HUES6 (cell line): ENCODE measurements at regions not wholly inside any gene's neighbourhood (a gene's known extent, or its start where the extent isn't known, plus 50 kb on each side); places are given as distances from the start of the nearest gene placed in this dataset.

ENCODE experiments used
- H3K27ac ChIP-seq: 2 replicates; pipeline ENCODE4 v1.7.0; 2013; ENCODE audit warnings: low read depth, mild to moderate bottlenecking, low read length, inconsistent platforms
- H3K27me3 ChIP-seq: 2 replicates; pipeline ENCODE4 v1.6.1; 2013; ENCODE audit warnings: low read length; ENCODE audit not compliant: control insufficient read depth, insufficient read depth
- H3K36me3 ChIP-seq: 2 replicates; pipeline ENCODE4 v1.6.1; 2013; ENCODE audit warnings: low read length; ENCODE audit not compliant: control insufficient read depth, insufficient read depth
- H3K4me1 ChIP-seq: 2 replicates; pipeline ENCODE4 v1.6.1; 2013; ENCODE audit warnings: low read length; ENCODE audit not compliant: control insufficient read depth, insufficient read depth
- H3K4me3 ChIP-seq: 2 replicates; pipeline ENCODE4 v1.5.1; 2013; ENCODE audit warnings: low read depth, low read length
- H3K9ac ChIP-seq: one replicate; pipeline ENCODE4 v1.6.1; 2013; ENCODE audit warnings: mild to moderate bottlenecking, low read length
- H3K9me3 ChIP-seq: 2 replicates; pipeline ENCODE4 v1.6.1; 2013; ENCODE audit warnings: low read depth, low read length; ENCODE audit not compliant: control insufficient read depth, insufficient read depth

DNA sequence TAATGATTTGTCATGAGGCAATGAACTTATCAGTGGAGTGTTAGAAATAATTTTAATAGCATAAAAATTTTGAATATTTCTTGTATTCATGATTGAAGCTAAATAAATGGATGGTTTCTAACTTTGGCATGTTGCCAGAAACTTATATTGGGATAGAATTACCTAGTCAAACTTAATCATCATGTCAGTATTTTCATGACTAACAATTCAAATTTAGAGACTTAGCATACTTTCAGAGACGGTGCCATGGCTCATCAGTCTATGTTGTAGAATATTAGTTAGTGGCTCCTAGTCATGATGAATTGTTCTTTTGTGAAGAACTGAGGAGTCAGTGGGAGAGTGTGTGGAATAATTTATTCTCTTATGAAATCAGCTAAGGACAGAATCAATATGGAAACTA lies 599.6 kb upstream of the POT1 start:
- Histone ChIP-seq H3K9me3 (no peaks in the 10 kb centered on the region), H3K36me3 (no peaks in the 10 kb centered on the region), H3K9ac (no peak overlapping the region), H3K4me3 (no peak overlapping the region), H3K4me1 (no peaks in the 10 kb centered on the region), H3K27ac (no peak overlapping the region), H3K27me3 (no peaks in the 10 kb centered on the region)

GRCh38 chr7:125526958-125527357 lies 597.3 kb upstream of the POT1 start:
- Histone ChIP-seq H3K9ac (no peak overlapping the region), H3K27ac (no peak overlapping the region), H3K27me3 (no peaks in the 10 kb centered on the region), H3K36me3 (no peaks in the 10 kb centered on the region), H3K4me3 (no peak overlapping the region), H3K9me3 (no peaks in the 10 kb centered on the region), H3K4me1 (no peaks in the 10 kb centered on the region)

GRCh38 chr7:125526092-125526491 lies 596.5 kb upstream of the POT1 start:
- H3K27me3 ChIP-seq: no peaks in the 10 kb centered on the region
- no peak overlapping the region for H3K27ac ChIP-seq
- no peak overlapping the region for H3K9ac ChIP-seq
- H3K4me1 ChIP-seq: no peaks in the 10 kb centered on the region
- no peaks in the 10 kb centered on the region for H3K36me3 ChIP-seq
- H3K9me3 ChIP-seq: no peaks in the 10 kb centered on the region
- H3K4me3 ChIP-seq: no peak overlapping the region

DNA sequence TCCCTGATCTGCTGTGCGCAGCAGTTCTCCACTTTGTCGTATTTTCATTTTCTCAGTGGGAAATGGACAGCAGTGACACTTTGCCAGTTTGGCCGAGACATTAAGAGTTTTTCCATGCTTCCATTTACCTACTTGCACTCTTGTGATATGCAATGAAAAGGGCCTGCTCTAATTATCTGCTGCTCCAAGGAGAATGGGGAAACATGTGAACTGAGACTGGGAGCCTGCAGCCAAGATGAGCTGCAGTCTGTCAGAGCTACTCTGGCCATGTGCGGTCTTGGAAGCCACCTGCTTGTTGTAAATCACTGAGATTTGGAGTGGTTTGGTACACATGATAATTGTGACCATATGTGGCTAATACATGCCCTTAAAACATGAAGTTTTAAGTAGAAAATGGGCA lies 586.6 kb upstream of the POT1 start:
- Histone ChIP-seq H3K4me3 (no peak overlapping the region), H3K27ac (no peak overlapping the region), H3K4me1 (no peaks in the 10 kb centered on the region), H3K36me3 (no peaks in the 10 kb centered on the region), H3K9me3 (no peaks in the 10 kb centered on the region), H3K9ac (no peak overlapping the region), H3K27me3 (no peaks in the 10 kb centered on the region)

GRCh38 chr7:125512373-125512772 lies 582.7 kb upstream of the POT1 start:
- Histone ChIP-seq H3K27ac (no peak overlapping the region), H3K4me1 (no peaks in the 10 kb centered on the region), H3K9ac (no peak overlapping the region), H3K9me3 (no peaks in the 10 kb centered on the region), H3K27me3 (no peaks in the 10 kb centered on the region), H3K4me3 (no peak overlapping the region), H3K36me3 (no peaks in the 10 kb centered on the region)

DNA sequence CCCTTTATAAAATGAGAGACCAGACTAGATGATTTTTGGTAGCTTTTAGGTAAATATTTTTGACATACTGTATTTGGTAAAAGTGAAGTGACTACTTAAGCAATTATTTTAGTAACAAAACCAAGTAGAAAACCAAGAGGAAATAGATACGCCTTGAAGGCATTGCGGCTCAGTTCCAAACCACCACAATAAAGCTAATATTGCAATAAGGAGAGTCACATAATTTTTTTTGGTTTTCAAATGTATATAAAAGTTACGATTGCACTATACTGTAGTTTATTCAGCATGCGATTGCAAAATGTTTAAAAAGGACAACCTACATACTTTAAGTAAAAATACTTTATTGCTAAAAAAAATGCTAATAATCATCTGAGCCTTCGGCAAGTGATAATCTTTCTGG lies 581.7 kb upstream of the POT1 start:
- no peaks in the 10 kb centered on the region for H3K27me3 ChIP-seq
- no peak overlapping the region for H3K27ac ChIP-seq
- H3K9me3 ChIP-seq: no peaks in the 10 kb centered on the region
- no peak overlapping the region for H3K9ac ChIP-seq
- no peak overlapping the region for H3K4me3 ChIP-seq
- peaks cover 3% of the 10 kb centered on the region for H3K4me1 ChIP-seq
- H3K36me3 ChIP-seq: no peaks in the 10 kb centered on the region

DNA sequence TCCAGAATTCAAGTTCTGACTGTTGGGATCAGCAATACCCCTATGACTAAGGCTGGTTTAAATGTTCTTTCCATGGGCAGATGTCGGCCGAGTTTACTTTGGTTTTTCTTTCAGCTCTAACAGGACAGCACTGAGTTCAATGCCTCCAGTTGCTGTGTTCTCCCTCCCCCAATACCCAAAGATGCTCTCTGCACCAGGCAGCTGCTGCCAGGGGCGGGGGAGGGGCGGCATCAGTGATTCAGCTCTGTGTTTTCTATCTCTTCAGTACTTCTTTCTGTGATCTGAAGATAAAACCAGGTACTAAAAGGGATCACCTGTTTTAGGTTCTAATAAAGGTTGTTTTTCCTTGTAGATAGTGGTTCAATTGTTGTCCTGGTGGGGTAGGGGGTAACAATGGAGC lies 576.7 kb upstream of the POT1 start:
- no peaks in the 10 kb centered on the region for H3K36me3 ChIP-seq
- H3K4me3 ChIP-seq: no peak overlapping the region
- H3K9ac ChIP-seq: no peak overlapping the region
- H3K27me3 ChIP-seq: no peaks in the 10 kb centered on the region
- H3K27ac ChIP-seq: no peak overlapping the region
- no peaks in the 10 kb centered on the region for H3K9me3 ChIP-seq
- H3K4me1 ChIP-seq: peaks cover 23% of the 10 kb centered on the region

DNA sequence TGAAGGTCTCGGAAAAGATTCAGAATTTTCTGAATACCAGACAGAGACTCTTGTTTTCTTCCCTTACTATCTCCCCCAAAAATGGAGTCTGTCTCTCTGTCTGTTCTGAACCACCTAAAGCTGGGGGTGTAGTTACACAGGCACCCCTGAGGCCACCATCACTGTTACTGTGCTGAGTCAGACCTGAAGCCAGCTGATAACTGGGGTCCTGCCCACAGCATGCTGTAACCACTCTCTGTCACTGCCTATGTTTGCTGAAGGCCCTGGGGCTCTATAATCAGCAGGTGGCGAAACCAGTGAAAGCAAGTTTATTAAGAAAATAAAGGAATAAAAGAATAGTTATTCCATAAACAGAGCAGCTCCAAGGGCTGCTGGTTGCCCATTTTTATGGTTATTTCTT lies 575.2 kb upstream of the POT1 start:
- H3K27ac ChIP-seq: peak overlapping the region; percentile 1; the same call in 1 of the 2 replicates
- no peaks in the 10 kb centered on the region for H3K36me3 ChIP-seq
- H3K4me1 ChIP-seq: peaks cover 23% of the 10 kb centered on the region
- no peaks in the 10 kb centered on the region for H3K27me3 ChIP-seq
- H3K9me3 ChIP-seq: no peaks in the 10 kb centered on the region
- H3K9ac ChIP-seq: no peak overlapping the region
- H3K4me3 ChIP-seq: no peak overlapping the region

- Histone ChIP-seq H3K9ac (no peak overlapping the region), H3K27me3 (no peaks in the 10 kb centered on the region), H3K4me1 (no peaks in the 10 kb centered on the region), H3K4me3 (no peak overlapping the region), H3K9me3 (no peaks in the 10 kb centered on the region), H3K27ac (no peak overlapping the region), H3K36me3 (no peaks in the 10 kb centered on the region)
Observed at GRCh38 chr7:125495997-125496396, 566.4 kb upstream of the POT1 start.

- H3K9me3 ChIP-seq: no peaks in the 10 kb centered on the region
- H3K9ac ChIP-seq: no peak overlapping the region
- no peaks in the 10 kb centered on the region for H3K4me1 ChIP-seq
- no peak overlapping the region for H3K27ac ChIP-seq
- no peaks in the 10 kb centered on the region for H3K27me3 ChIP-seq
- H3K4me3 ChIP-seq: no peak overlapping the region
- no peaks in the 10 kb centered on the region for H3K36me3 ChIP-seq
Observed at GRCh38 chr7:125492521-125492920, 562.9 kb upstream of the POT1 start.

DNA sequence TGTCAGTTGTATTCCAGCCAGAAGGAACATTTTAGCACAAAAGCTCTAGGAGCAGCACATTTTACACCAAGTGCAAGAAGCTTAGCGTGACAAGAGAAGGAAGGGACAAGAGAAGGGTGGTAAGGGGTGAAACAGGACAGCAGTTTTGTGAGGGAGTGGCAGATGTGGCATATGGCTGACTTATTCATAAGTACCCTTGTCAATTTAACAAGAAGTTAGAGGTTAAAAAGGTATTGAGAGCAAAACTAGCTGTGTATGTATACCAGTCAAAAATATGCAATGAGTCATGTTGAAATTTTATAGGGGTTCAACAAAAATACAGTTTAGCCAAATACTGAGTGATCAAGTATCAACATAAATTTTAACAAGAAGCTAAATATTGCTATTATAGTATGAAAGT lies 561.5 kb upstream of the POT1 start:
- H3K4me1 ChIP-seq: no peaks in the 10 kb centered on the region
- no peak overlapping the region for H3K27ac ChIP-seq
- no peak overlapping the region for H3K9ac ChIP-seq
- no peaks in the 10 kb centered on the region for H3K36me3 ChIP-seq
- H3K27me3 ChIP-seq: no peaks in the 10 kb centered on the region
- H3K9me3 ChIP-seq: no peaks in the 10 kb centered on the region
- no peak overlapping the region for H3K4me3 ChIP-seq

- no peaks in the 10 kb centered on the region for H3K27me3 ChIP-seq
- no peak overlapping the region for H3K27ac ChIP-seq
- no peak overlapping the region for H3K4me3 ChIP-seq
- H3K4me1 ChIP-seq: no peaks in the 10 kb centered on the region
- H3K9me3 ChIP-seq: no peaks in the 10 kb centered on the region
- H3K36me3 ChIP-seq: no peaks in the 10 kb centered on the region
- H3K9ac ChIP-seq: no peak overlapping the region
Observed at GRCh38 chr7:125490167-125490566, 560.5 kb upstream of the POT1 start.
